Ishikawa (cell line): ENCODE measurements at regions not wholly inside any gene's neighbourhood (a gene's known extent, or its start where the extent isn't known, plus 50 kb on each side); places are given as distances from the start of the nearest gene placed in this dataset.

Experiments
- CEBPB ChIP-seq: IDR thresholded peaks from 2 replicates; pipeline ENCODE4 v1.6.1; 2012
- CREB1 ChIP-seq: IDR thresholded peaks from 2 replicates; pipeline ENCODE4 v1.6.1; 2012; ENCODE audit warnings: low read depth
- EGR1 ChIP-seq: IDR thresholded peaks from 2 replicates; pipeline ENCODE4 v1.6.1; 2012
- EP300 ChIP-seq: IDR thresholded peaks from 2 replicates; pipeline ENCODE4 v1.6.1; 2012; ENCODE audit warnings: borderline replicate concordance
- FOXM1 ChIP-seq: IDR thresholded peaks from 2 replicates; pipeline ENCODE4 v1.6.1; 2012; ENCODE audit warnings: low read depth, borderline replicate concordance
- NFIC ChIP-seq: IDR thresholded peaks from 2 replicates; pipeline ENCODE4 v1.6.1; 2012
- RAD21 ChIP-seq: IDR thresholded peaks from 2 replicates; pipeline ENCODE4 v1.6.1; 2012; ENCODE audit warnings: low read depth
- TAF1 ChIP-seq: IDR thresholded peaks from 2 replicates; pipeline ENCODE4 v1.6.1; 2012; ENCODE audit warnings: low read depth, mild to moderate bottlenecking
- TCF12 ChIP-seq: IDR thresholded peaks from 2 replicates; pipeline ENCODE4 v1.6.1; 2012; ENCODE audit warnings: low read depth
- TEAD4 ChIP-seq: IDR thresholded peaks from 2 replicates; pipeline ENCODE4 v1.6.1; 2012
- YY1 ChIP-seq: IDR thresholded peaks from 2 replicates; pipeline ENCODE4 v1.6.1; 2012; ENCODE audit warnings: low read depth
- ZBTB7A ChIP-seq: IDR thresholded peaks from 2 replicates; pipeline ENCODE4 v1.6.1; 2012; ENCODE audit warnings: low read depth
- TF ChIP-seq, protein P1 (sequence below): IDR thresholded peaks from 2 replicates; pipeline ENCODE4 v1.6.1; 2012
- TF ChIP-seq, protein P2 (sequence below): IDR thresholded peaks from 2 replicates; pipeline ENCODE4 v1.6.1; 2012; ENCODE audit warnings: low read depth, mild to moderate bottlenecking
- TF ChIP-seq, protein P3 (sequence below): IDR thresholded peaks from 2 replicates; pipeline ENCODE4 v1.6.1; 2012

DNA sequence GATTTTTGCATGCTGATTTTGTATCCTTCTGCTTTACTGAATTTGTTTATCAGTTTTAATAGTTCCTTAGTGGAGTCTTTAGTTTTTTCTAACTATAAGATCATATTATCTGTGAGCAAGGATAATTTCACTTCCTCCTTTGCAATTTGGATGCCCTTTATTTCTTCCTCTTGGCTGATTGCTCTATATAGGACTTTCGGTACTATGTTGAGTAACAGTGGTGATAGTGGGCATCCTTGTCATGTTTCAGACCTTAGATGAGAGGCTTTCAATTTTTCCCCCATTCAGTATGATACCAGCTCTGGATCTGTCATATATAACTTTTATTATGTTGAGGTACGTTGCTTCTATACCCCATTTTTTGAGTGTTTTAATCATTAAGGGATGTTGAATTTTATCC, 224.5 kb upstream of the CNTNAP4 start:
- TF ChIP-seq, protein P1, sequence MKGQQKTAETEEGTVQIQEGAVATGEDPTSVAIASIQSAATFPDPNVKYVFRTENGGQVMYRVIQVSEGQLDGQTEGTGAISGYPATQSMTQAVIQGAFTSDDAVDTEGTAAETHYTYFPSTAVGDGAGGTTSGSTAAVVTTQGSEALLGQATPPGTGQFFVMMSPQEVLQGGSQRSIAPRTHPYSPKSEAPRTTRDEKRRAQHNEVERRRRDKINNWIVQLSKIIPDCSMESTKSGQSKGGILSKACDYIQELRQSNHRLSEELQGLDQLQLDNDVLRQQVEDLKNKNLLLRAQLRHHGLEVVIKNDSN: no peak
- no peak for TF ChIP-seq NFIC
- no peak for TF ChIP-seq CREB1
- no peak for TF ChIP-seq TCF12
- TF ChIP-seq ZBTB7A: no peak
- no peak for TF ChIP-seq FOXM1
- TF ChIP-seq TAF1: no peak
- TF ChIP-seq, protein P2, sequence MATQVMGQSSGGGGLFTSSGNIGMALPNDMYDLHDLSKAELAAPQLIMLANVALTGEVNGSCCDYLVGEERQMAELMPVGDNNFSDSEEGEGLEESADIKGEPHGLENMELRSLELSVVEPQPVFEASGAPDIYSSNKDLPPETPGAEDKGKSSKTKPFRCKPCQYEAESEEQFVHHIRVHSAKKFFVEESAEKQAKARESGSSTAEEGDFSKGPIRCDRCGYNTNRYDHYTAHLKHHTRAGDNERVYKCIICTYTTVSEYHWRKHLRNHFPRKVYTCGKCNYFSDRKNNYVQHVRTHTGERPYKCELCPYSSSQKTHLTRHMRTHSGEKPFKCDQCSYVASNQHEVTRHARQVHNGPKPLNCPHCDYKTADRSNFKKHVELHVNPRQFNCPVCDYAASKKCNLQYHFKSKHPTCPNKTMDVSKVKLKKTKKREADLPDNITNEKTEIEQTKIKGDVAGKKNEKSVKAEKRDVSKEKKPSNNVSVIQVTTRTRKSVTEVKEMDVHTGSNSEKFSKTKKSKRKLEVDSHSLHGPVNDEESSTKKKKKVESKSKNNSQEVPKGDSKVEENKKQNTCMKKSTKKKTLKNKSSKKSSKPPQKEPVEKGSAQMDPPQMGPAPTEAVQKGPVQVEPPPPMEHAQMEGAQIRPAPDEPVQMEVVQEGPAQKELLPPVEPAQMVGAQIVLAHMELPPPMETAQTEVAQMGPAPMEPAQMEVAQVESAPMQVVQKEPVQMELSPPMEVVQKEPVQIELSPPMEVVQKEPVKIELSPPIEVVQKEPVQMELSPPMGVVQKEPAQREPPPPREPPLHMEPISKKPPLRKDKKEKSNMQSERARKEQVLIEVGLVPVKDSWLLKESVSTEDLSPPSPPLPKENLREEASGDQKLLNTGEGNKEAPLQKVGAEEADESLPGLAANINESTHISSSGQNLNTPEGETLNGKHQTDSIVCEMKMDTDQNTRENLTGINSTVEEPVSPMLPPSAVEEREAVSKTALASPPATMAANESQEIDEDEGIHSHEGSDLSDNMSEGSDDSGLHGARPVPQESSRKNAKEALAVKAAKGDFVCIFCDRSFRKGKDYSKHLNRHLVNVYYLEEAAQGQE: no peak
- TF ChIP-seq CEBPB: no peak
- no peak for TF ChIP-seq EP300
- TF ChIP-seq RAD21: no peak
- TF ChIP-seq, protein P3, sequence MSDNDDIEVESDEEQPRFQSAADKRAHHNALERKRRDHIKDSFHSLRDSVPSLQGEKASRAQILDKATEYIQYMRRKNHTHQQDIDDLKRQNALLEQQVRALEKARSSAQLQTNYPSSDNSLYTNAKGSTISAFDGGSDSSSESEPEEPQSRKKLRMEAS: no peak
- TF ChIP-seq TEAD4: no peak
- TF ChIP-seq YY1: no peak
- no peak for TF ChIP-seq EGR1

DNA sequence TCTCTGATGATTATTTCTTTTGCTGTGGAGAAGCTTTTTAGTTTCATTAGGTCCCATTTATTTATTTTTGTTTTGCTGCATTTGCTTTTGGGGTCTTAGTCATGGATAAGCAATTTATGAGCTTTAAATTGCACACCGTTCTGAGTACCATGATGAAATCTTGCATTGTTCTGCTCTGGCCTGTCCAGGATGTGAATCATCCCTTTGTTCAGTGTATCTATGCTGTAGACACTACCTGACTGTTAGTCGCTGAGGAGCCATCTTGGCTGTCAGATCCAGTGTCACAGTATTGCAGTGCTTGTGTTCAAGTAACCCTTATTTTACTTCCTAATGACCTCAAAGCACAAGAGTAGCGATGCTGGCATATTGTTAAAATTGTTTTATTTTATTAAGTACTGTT, 218.0 kb upstream of the CNTNAP4 start:
- TF ChIP-seq ZBTB7A (no peak), YY1 (no peak), TAF1 (no peak), CEBPB (no peak)
- TF ChIP-seq, protein P1: no peak
- TF ChIP-seq, protein P3: no peak

DNA sequence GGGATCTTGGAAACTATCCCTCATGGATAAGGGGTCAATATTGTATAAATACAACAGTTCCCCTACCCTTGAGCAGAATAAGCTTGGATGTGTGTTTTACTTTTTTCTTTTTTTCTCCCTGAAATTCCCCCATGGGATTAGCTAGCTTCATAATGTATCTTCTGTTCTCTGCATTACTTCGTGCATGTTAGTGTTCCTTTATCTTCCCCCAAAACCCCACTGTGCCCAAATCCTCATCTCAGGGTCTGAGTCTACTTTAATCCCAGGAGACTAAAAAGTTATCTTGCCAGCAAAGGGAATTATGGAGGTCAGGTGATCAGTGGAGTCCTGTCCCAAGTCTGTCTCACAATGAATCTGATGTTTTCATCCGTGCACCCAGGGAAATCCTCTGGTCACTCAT, 217.5 kb upstream of the CNTNAP4 start:
- TF ChIP-seq EP300: no peak
- TF ChIP-seq TCF12: no peak
- no peak for TF ChIP-seq TEAD4
- TF ChIP-seq FOXM1: no peak
- no peak for TF ChIP-seq NFIC
- TF ChIP-seq YY1: no peak
- TF ChIP-seq EGR1: no peak
- TF ChIP-seq, protein P2: no peak
- no peak for TF ChIP-seq ZBTB7A
- TF ChIP-seq TAF1: no peak
- TF ChIP-seq, protein P1: no peak
- no peak for TF ChIP-seq RAD21

DNA sequence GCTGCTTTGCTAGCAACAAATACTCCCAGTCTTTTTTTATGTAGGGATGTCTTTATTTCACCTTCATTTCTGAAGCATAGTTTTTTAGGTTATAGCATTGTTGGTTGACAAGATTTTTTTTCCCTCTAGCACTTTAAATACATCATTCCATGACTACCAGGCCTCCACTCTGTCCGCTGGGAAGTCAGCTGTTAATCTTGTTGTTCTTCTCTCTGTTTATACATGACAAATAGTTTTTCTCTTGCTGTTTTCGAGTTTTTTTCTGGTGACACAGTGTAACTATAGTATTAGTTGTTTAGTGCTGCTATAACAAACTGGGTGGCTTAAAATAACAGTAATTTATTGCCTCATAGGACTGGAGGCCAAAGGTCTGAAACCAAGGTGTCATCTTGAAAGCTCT, 205.5 kb upstream of the CNTNAP4 start:
- TF ChIP-seq CEBPB (no peak), FOXM1 (no peak), TAF1 (no peak), TEAD4 (no peak), EGR1 (no peak)
- TF ChIP-seq, protein P1: no peak

DNA sequence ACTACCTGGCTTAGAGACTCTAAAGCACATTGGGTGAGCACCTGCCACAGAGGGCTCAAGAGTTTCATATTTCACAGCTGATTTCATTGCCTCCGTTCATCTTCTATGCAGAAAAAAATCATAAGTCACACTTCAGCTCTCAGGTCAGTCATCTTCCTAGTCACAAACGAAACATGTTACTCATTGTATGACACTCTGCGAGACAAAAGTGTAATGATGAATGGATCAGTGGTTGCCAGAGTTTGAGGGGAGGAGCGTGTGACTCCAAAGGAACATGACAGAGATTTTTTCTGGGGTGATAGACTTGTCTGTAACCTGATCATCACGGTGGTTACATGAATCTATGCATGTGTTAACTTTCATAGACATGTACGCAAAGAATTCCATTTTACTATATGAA, 195.2 kb upstream of the CNTNAP4 start:
- TF ChIP-seq TEAD4 (no peak), RAD21 (no peak), TAF1 (no peak), YY1 (no peak), NFIC (no peak), CREB1 (no peak), ZBTB7A (no peak), EGR1 (no peak), CEBPB (no peak), EP300 (no peak), FOXM1 (no peak), TCF12 (no peak)
- TF ChIP-seq, protein P1: no peak
- TF ChIP-seq, protein P3: no peak
- TF ChIP-seq, protein P2: no peak
